ENCODE measurements at regions not wholly inside any gene's neighbourhood (a gene's known extent, or its start where the extent isn't known, plus 50 kb on each side); places are given as distances from the start of the nearest gene placed in this dataset.
"Not testable (repeated sequence)": the region's sequence is repeated elsewhere in the genome, so short reads cannot be mapped to it uniquely, and the experiment has no call there.

DNA sequence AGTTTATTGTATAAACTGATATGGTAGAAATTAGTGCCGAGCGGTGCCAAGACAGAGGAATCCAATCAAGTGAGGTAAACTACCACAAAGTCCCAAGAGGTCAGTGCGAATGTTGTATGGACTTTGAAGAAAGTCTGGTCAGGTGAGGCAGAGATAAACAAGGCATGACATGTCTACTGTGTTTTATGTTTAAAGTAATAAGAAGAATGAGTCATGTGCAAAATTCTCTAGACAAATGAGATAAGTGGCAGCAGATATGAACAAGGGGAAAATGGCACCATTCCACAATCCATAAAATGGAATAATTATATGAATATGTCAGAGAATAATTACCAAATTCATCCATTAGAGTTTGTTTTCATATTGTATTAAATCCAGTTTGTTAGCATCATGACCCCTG is 364.1 kb upstream of the CCNH start:
- no peak overlapping the region for H3K27ac ChIP-seq
- TF ChIP-seq POLR2AphosphoS5 (IDR thresholded peaks at IDR 0.05) (no peak), POLR2A (IDR thresholded peaks at IDR 0.05) (no peak), EP300 (IDR thresholded peaks at IDR 0.05; ENCODE audit: low read depth) (no peak)
- TF ChIP-seq, protein P1, sequence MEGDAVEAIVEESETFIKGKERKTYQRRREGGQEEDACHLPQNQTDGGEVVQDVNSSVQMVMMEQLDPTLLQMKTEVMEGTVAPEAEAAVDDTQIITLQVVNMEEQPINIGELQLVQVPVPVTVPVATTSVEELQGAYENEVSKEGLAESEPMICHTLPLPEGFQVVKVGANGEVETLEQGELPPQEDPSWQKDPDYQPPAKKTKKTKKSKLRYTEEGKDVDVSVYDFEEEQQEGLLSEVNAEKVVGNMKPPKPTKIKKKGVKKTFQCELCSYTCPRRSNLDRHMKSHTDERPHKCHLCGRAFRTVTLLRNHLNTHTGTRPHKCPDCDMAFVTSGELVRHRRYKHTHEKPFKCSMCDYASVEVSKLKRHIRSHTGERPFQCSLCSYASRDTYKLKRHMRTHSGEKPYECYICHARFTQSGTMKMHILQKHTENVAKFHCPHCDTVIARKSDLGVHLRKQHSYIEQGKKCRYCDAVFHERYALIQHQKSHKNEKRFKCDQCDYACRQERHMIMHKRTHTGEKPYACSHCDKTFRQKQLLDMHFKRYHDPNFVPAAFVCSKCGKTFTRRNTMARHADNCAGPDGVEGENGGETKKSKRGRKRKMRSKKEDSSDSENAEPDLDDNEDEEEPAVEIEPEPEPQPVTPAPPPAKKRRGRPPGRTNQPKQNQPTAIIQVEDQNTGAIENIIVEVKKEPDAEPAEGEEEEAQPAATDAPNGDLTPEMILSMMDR (IDR thresholded peaks at IDR 0.05): no peak
- H3K4me1 ChIP-seq: peaks cover 0 to 3% (median 0%) of the 10 kb centered on the region in 4 donors
- DNase-seq: no peak
- intact Hi-C loops (cut with DNase I; ENCODE audit: low total_unique reads) (no loop called here), in situ Hi-C loops (cut with MboI; ENCODE audit: low pct_ligation_motif_present in 1 of 4, low pct_unique_long_range_greater_than_20kb in 1 of 4, low sequenced_read_pairs in 3 of 4) (loop anchor here in 1 of 4 donors (10.0 kb wide), 1 partner anchor 908 kb away; no protein-coding TSS in a partner anchor)
- H3K9me3 ChIP-seq: no peaks in the 10 kb centered on the region
- H3K36me3 ChIP-seq: no peaks in the 10 kb centered on the region
- peaks cover 45% of the 10 kb centered on the region for H3K27me3 ChIP-seq
- no peak overlapping the region for H3K4me3 ChIP-seq
- 82 to 88% methylated on average over 3 of the region's 3 CpGs for WGBS, 2 donors (ENCODE audit: low coverage in 1 of 2)

DNA sequence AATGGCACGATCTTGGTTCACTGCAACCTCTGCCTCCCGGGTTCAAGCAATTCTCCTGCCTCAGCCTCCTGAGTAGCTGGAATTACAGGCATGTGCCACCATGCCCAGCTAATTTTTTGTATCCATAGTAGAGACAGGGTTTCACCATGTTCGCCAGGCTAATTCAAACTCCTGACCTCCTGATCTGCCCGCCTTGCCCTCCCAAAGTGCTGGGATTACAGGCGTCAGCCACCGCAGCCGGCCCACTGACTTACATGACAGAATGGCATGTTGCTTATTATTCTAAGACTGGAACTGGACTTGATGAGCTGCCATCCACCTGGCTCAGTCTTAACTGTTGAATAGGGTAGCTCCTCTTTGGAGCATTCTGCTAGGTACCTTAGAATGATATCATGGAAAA is 363.6 kb upstream of the CCNH start:
- intact Hi-C loops (cut with DNase I; ENCODE audit: low total_unique reads); H3K27ac ChIP-seq; H3K4me1 ChIP-seq; H3K9me3 ChIP-seq; H3K36me3 ChIP-seq; DNase-seq; H3K4me3 ChIP-seq: not testable (repeated sequence)
- H3K27me3 ChIP-seq: peaks cover 43% of the 10 kb centered on the region
- whole genome bisulfite sequencing, 2 donors (ENCODE audit: low coverage in 1 of 2): 86% methylated on average over 2 to 7 of the region's 7 CpGs
- in situ Hi-C loops (cut with MboI; ENCODE audit: low pct_ligation_motif_present in 1 of 4, low pct_unique_long_range_greater_than_20kb in 1 of 4, low sequenced_read_pairs in 3 of 4): loop anchor here in 1 of 4 donors (10.0 kb wide), 1 partner anchor 908 kb away; no protein-coding TSS in a partner anchor

DNA sequence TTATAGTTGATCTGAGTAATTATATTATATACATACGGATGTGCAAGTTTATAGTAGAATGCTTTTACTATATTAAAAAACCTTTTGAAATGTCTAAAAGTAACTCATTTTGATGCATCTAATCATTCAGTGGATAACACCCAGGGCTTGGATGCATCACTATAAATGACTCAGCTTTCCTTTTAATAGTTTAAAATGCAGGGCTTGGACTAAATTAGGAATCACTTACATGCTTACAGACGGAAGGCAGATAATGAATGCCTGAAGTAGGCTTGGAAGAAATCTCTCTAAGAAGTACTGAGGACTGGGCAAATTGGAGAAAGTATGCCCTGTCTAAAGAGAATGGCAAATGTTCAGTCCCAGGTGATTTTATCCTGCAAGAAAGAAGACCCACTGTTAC is 362.5 kb upstream of the CCNH start:
- intact Hi-C loops (cut with DNase I; ENCODE audit: low total_unique reads) (no loop called here), in situ Hi-C loops (cut with MboI; ENCODE audit: low pct_ligation_motif_present in 1 of 4, low pct_unique_long_range_greater_than_20kb in 1 of 4, low sequenced_read_pairs in 3 of 4) (loop anchor here in 1 of 4 donors (10.0 kb wide), 1 partner anchor 910 kb away; no protein-coding TSS in a partner anchor)
- no peaks in the 10 kb centered on the region for H3K9me3 ChIP-seq
- no peaks in the 10 kb centered on the region for H3K36me3 ChIP-seq
- TF ChIP-seq, protein P1 (IDR thresholded peaks at IDR 0.05): no peak
- no peak for TF ChIP-seq POLR2A (IDR thresholded peaks at IDR 0.05)
- no peak for TF ChIP-seq EP300 (IDR thresholded peaks at IDR 0.05; ENCODE audit: low read depth)
- H3K27me3 ChIP-seq: peaks cover 48% of the 10 kb centered on the region
- H3K4me3 ChIP-seq: no peak overlapping the region
- WGBS, 2 donors (ENCODE audit: low coverage in 1 of 2): 58 to 73% methylated on average over 2 of the region's 2 CpGs
- H3K4me1 ChIP-seq: no peaks in the 10 kb centered on the region
- no peak overlapping the region for H3K27ac ChIP-seq
- no peak for DNase-seq

DNA sequence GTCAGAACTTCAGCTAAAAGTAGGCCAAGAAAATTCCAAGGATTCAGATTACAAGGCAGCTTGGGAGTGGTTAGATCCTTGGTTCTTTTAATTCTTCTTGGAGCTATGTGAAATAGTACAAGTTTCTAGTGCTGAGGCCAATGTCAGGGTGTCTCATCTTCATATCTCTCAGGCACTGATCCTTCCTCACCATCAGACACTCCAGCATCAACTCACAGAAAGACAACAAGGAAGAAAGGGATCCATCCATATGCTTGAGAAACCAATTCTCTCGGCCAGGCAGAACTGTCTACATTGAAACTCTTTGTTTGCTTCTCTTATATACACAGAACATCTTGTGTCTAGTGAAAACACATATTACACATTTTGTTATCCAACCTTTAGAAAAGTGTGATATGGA is 362.1 kb upstream of the CCNH start:
- in situ Hi-C loops (cut with MboI; ENCODE audit: low pct_ligation_motif_present in 1 of 4, low pct_unique_long_range_greater_than_20kb in 1 of 4, low sequenced_read_pairs in 3 of 4) (loop anchor here in 1 of 4 donors (10.0 kb wide), 1 partner anchor 910 kb away; no protein-coding TSS in a partner anchor), intact Hi-C loops (cut with DNase I; ENCODE audit: low total_unique reads) (no loop called here)
- Histone ChIP-seq H3K9me3 (no peaks in the 10 kb centered on the region), H3K27me3 (peaks cover 45% of the 10 kb centered on the region), H3K4me3 (no peak overlapping the region), H3K4me1 (no peaks in the 10 kb centered on the region), H3K27ac (no peak overlapping the region), H3K36me3 (no peaks in the 10 kb centered on the region)
- DNase-seq: no peak
- WGBS, 2 donors (ENCODE audit: low coverage in 1 of 2): 71 to 85% methylated on average over 1 of the region's 1 CpG
- TF ChIP-seq POLR2AphosphoS5 (IDR thresholded peaks at IDR 0.05) (no peak), POLR2A (IDR thresholded peaks at IDR 0.05) (no peak), EP300 (IDR thresholded peaks at IDR 0.05; ENCODE audit: low read depth) (no peak)
- TF ChIP-seq, protein P1 (IDR thresholded peaks at IDR 0.05): no peak

DNA sequence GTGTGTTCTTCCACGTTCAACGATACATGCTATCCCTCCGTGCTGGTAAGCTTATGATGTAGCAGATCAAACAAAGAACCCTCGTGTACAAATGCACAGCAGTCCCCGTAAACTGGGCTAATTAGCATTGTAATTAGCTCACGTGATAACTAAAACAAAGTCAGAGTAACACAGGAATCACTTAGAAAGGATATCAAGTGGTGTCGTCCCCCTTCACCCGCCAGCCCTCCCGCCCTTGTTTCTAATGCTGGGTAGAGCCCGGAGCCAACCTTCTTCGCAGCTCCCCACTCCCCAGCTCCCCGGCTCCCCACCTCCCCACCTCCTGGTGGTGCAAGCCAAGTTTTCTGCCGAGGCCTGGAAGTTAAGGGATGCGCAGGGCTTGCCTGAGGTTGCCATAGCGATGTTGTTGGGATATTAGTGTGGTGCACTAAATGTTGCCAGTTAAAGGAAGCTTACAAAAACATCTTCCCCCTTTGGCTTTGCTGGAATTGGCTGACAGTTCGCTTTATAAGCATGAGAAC is 357.9 kb upstream of the CCNH start:
- intact Hi-C loops (cut with DNase I; ENCODE audit: low total_unique reads) (no loop called here), in situ Hi-C loops (cut with MboI; ENCODE audit: low pct_ligation_motif_present in 1 of 4, low pct_unique_long_range_greater_than_20kb in 1 of 4, low sequenced_read_pairs in 3 of 4) (loop anchor here in 1 of 4 donors (10.0 kb wide), 1 partner anchor 914 kb away; no protein-coding TSS in a partner anchor)
- 41 to 43% methylated on average over 5 to 16 of the region's 16 CpGs for WGBS, 2 donors (ENCODE audit: low coverage in 1 of 2)
- Histone ChIP-seq H3K27ac (no peak overlapping the region), H3K9me3 (no peaks in the 10 kb centered on the region), H3K27me3 (peaks cover 28% of the 10 kb centered on the region), H3K4me1 (no peaks in the 10 kb centered on the region), H3K4me3 (no peak overlapping the region), H3K36me3 (no peaks in the 10 kb centered on the region)
- no peak for TF ChIP-seq POLR2AphosphoS5 (IDR thresholded peaks at IDR 0.05)
- no peak for TF ChIP-seq POLR2A (IDR thresholded peaks at IDR 0.05)
- no peak for TF ChIP-seq EP300 (IDR thresholded peaks at IDR 0.05; ENCODE audit: low read depth)
- TF ChIP-seq, protein P1 (IDR thresholded peaks at IDR 0.05): no peak
- no peak for DNase-seq
